ENCODE measurements at regions not wholly inside any gene's neighbourhood (a gene's known extent, or its start where the extent isn't known, plus 50 kb on each side); places are given as distances from the start of the nearest gene placed in this dataset.

DNA sequence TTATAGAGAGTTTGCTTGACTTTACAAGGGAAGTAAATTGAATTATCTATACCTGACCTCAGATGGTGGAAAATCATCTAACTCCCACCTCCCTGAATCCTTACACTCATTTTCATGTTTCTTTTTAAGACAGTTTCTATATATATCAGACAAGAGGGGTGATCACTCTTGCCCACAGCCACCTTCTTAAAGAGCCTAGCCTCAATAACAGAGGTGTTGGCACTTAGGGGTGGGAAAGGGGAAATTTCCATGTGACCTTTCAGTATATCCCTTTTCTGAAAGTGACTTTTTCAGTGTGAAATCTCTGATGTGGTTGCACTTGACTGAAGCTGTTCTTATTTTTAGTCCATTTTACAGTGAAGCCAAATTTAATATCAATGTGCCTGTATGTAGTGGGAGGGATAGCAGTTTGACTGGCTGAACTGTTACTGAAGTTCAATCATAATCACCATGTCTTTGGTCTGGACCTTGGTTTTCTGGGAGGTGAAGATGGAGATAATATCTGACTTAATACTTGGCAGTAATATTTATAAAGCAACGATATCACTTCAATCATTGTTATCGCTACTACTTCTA lies 141.3 kb downstream of the MAP3K7 start:
- CTCF ChIA-PET: no interaction called here
- no peaks in the 10 kb centered on the region for H3K36me3 ChIP-seq (replicated peaks in 1 of 2; ENCODE audit: control insufficient read depth in 1 of 2, insufficient read depth in 2 of 2, low read length in 1 of 2)
- H3K9me3 ChIP-seq: no peaks in the 10 kb centered on the region
- no peaks in the 10 kb centered on the region for H4K20me1 ChIP-seq (ENCODE audit: insufficient read depth)
- no peaks in the 10 kb centered on the region for H3F3A ChIP-seq (replicated peaks; ENCODE audit: insufficient read depth)
- TF ChIP-seq EP300 (IDR thresholded peaks at IDR 0.05; ENCODE audit: borderline replicate concordance in 1 of 2, low read depth in 1 of 2, low read length in 1 of 2) (no peak), NFIC (IDR thresholded peaks at IDR 0.05; ENCODE audit: borderline replicate concordance) (no peak), CHD2 (IDR thresholded peaks at IDR 0.05; ENCODE audit: low read length, partially characterized antibody) (no peak), RFX5 (IDR thresholded peaks at IDR 0.05; ENCODE audit: low read length) (no peak), REST (IDR thresholded peaks at IDR 0.05; ENCODE audit: low read depth, low read length) (no peak), MAX (IDR thresholded peaks at IDR 0.05; ENCODE audit: low read depth) (no peak), GABPA (IDR thresholded peaks at IDR 0.05; ENCODE audit: low read depth) (no peak), JUND (IDR thresholded peaks at IDR 0.05) (no peak), FOSL2 (IDR thresholded peaks at IDR 0.05; ENCODE audit: borderline replicate concordance, low read depth) (no peak), YY1 (IDR thresholded peaks at IDR 0.05; ENCODE audit: low read depth) (no peak), CTCF (IDR thresholded peaks at IDR 0.05) (no peak), POLR2AphosphoS5 (IDR thresholded peaks at IDR 0.05; ENCODE audit: low read depth, low read length) (no peak), USF2 (IDR thresholded peaks at IDR 0.05; ENCODE audit: borderline replicate concordance, low read depth, low read length) (no peak), GATA2 (CRISPR knock-in tag; IDR thresholded peaks at IDR 0.05) (no peak), RCOR1 (IDR thresholded peaks at IDR 0.05; ENCODE audit: low read length) (no peak), TEAD4 (IDR thresholded peaks at IDR 0.05; ENCODE audit: borderline replicate concordance, insufficient read depth) (no peak)
- TF ChIP-seq, protein P1, sequence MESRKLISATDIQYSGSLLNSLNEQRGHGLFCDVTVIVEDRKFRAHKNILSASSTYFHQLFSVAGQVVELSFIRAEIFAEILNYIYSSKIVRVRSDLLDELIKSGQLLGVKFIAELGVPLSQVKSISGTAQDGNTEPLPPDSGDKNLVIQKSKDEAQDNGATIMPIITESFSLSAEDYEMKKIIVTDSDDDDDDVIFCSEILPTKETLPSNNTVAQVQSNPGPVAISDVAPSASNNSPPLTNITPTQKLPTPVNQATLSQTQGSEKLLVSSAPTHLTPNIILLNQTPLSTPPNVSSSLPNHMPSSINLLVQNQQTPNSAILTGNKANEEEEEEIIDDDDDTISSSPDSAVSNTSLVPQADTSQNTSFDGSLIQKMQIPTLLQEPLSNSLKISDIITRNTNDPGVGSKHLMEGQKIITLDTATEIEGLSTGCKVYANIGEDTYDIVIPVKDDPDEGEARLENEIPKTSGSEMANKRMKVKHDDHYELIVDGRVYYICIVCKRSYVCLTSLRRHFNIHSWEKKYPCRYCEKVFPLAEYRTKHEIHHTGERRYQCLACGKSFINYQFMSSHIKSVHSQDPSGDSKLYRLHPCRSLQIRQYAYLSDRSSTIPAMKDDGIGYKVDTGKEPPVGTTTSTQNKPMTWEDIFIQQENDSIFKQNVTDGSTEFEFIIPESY (IDR thresholded peaks at IDR 0.05; ENCODE audit: borderline replicate concordance, low read depth): no peak
- no peaks in the 10 kb centered on the region for H3K9me2 ChIP-seq
- no peak for DNase-seq
- no peak overlapping the region for H2AFZ ChIP-seq (ENCODE audit: low read depth)
- no peak overlapping the region for H3K4me3 ChIP-seq (ENCODE audit: low read depth in 2 of 2, low read length in 1 of 2)
- no peak overlapping the region for H3K4me2 ChIP-seq
- H3K27me3 ChIP-seq (ENCODE audit: insufficient read depth): peaks cover 5% of the 10 kb centered on the region
- no peak overlapping the region for H3K27ac ChIP-seq (ENCODE audit: low read depth in 2 of 2, low read length in 1 of 2)
- WGBS (ENCODE audit: low lambda C conversion rate): 79% methylated on average over 2 of the region's 2 CpGs
- H3K79me2 ChIP-seq (ENCODE audit: insufficient read depth): no peaks in the 10 kb centered on the region
- no peak overlapping the region for H3K9ac ChIP-seq
- POLR2A ChIA-PET: no interaction called here
- H3K4me1 ChIP-seq (ENCODE audit: control insufficient read depth in 1 of 2, insufficient read depth in 2 of 2, low read depth in 1 of 2, low read length in 1 of 2): peaks cover 0 to 10% of the 10 kb centered on the region in 2 experiments; a peak in 2 of 4 replicates
